Colonic mucosa (tissue), 4 donors: ENCODE measurements at regions not wholly inside any gene's neighbourhood (a gene's known extent, or its start where the extent isn't known, plus 50 kb on each side); places are given as distances from the start of the nearest gene placed in this dataset.

ENCODE experiments used
- DNase-seq: peaks from one replicate; pipeline ENCODE4 v3.0.0-alpha.2; 2020
- H3K27ac ChIP-seq: fragments of 200-600 bp; one replicate; pipeline ENCODE4 v1.8.0; 2021
- H3K27me3 ChIP-seq: fragments of 200-600 bp; one replicate; pipeline ENCODE4 v1.8.0; 2021
- H3K36me3 ChIP-seq: fragments of 200-600 bp; one replicate; pipeline ENCODE4 v1.8.0; 2021
- H3K4me1 ChIP-seq: fragments of 200-600 bp; one replicate; pipeline ENCODE4 v1.8.0; 2021; ENCODE audit warnings: mild to moderate bottlenecking
- H3K4me3 ChIP-seq: fragments of 200-600 bp; one replicate; pipeline ENCODE4 v1.8.0; 2021
- H3K9ac ChIP-seq, 2 donors: one replicate each; pipeline ENCODE4 v1.7.0; 2013; ENCODE audit warnings: control low read depth in 2 of 2, low read depth in 2 of 2, low read length in 2 of 2
- H3K9me3 ChIP-seq: fragments of 200-600 bp; one replicate; pipeline ENCODE4 v1.8.0; 2021
- intact Hi-C: fragments of 100-400 bp; cut with DNase I; formaldehyde crosslinking; loops from one replicate; pipeline ENCODE4 v1.14.1; 2022
- TF ChIP-seq, protein P1 (sequence below): fragments of 200-600 bp; IDR thresholded peaks from one replicate; pipeline ENCODE4 v1.8.0; 2022; ENCODE audit warnings: antibody characterized with exemption, mild to moderate bottlenecking
- donor health status: healthy.
- donor health status: DM: no; HTN: no; CAD: no.
- donor health status: DM: no; HTN: no; CAD: no.

DNA sequence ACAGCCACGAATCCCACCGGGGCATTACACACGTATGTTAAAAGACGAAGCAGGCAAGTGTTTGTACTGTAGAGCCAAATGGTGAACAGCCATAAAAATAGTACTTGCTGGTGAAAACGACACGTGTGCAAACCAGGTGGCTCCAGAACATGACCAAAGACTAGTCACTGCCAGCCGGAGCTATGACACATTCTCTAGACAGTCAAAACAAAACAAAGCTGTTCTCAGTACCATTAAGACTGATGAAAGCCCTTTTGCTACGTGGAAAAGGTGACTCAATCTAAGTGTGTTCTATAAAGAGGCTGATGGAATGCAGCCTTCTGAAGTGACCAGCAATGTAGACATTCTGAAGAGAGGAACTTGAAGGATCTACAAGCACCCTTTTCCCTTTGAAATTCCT is 367.7 kb upstream of the NETO1 start:
- intact Hi-C loops: no loop called here
- no peak overlapping the region for H3K9ac ChIP-seq
- TF ChIP-seq, protein P1, sequence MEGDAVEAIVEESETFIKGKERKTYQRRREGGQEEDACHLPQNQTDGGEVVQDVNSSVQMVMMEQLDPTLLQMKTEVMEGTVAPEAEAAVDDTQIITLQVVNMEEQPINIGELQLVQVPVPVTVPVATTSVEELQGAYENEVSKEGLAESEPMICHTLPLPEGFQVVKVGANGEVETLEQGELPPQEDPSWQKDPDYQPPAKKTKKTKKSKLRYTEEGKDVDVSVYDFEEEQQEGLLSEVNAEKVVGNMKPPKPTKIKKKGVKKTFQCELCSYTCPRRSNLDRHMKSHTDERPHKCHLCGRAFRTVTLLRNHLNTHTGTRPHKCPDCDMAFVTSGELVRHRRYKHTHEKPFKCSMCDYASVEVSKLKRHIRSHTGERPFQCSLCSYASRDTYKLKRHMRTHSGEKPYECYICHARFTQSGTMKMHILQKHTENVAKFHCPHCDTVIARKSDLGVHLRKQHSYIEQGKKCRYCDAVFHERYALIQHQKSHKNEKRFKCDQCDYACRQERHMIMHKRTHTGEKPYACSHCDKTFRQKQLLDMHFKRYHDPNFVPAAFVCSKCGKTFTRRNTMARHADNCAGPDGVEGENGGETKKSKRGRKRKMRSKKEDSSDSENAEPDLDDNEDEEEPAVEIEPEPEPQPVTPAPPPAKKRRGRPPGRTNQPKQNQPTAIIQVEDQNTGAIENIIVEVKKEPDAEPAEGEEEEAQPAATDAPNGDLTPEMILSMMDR: no peak
- no peaks in the 10 kb centered on the region for H3K4me1 ChIP-seq
- no peak overlapping the region for H3K27ac ChIP-seq
- H3K27me3 ChIP-seq: no peaks in the 10 kb centered on the region
- no peaks in the 10 kb centered on the region for H3K9me3 ChIP-seq
- DNase-seq: no peak
- H3K4me3 ChIP-seq: no peak overlapping the region
- H3K36me3 ChIP-seq: no peaks in the 10 kb centered on the region

- no peak for DNase-seq
- Histone ChIP-seq H3K9me3 (no peaks in the 10 kb centered on the region), H3K36me3 (no peaks in the 10 kb centered on the region), H3K27me3 (no peaks in the 10 kb centered on the region), H3K27ac (no peak overlapping the region), H3K4me3 (no peak overlapping the region), H3K9ac (no peak overlapping the region), H3K4me1 (no peaks in the 10 kb centered on the region)
- intact Hi-C loops: no loop called here
- TF ChIP-seq, protein P1: no peak
Measured at GRCh38 chr18:73232933-73233332, 365.1 kb upstream of the NETO1 start.

DNA sequence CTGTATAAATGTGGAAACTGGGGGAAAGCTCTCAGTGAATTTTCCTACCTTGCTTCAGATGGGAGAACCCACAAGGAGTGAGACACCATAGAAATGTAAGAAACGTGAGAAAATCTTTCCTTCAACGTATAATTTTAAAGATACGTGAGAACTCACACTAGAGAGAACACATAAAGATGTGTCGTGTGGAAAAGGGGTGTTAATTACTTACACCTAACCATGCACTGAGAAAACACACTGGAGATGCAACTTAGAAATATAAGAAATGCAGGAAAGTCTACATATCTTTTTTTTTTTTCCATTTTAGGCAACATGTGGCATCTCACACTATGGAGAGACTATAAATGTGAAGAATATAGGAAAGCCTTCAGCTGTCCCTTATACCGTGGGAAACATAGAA is 352.9 kb upstream of the NETO1 start:
- H3K9ac ChIP-seq: no peak overlapping the region
- TF ChIP-seq, protein P1: no peak

GRCh38 chr18:73218293-73218692 is 350.5 kb upstream of the NETO1 start:
- TF ChIP-seq, protein P1: no peak
- Histone ChIP-seq H3K27me3 (no peaks in the 10 kb centered on the region), H3K4me3 (no peak overlapping the region), H3K4me1 (no peaks in the 10 kb centered on the region), H3K27ac (no peak overlapping the region), H3K36me3 (no peaks in the 10 kb centered on the region), H3K9me3 (no peaks in the 10 kb centered on the region), H3K9ac (no peak overlapping the region)
- DNase-seq: no peak
- intact Hi-C loops: no loop called here

More for the DNA sequence above, 352.9 kb upstream of the NETO1 start:
- intact Hi-C loops: no loop called here
- no peaks in the 10 kb centered on the region for H3K4me1 ChIP-seq
- no peak overlapping the region for H3K27ac ChIP-seq
- no peak overlapping the region for H3K4me3 ChIP-seq
- no peaks in the 10 kb centered on the region for H3K36me3 ChIP-seq
- H3K9me3 ChIP-seq: no peaks in the 10 kb centered on the region
- H3K27me3 ChIP-seq: no peaks in the 10 kb centered on the region
- DNase-seq: no peak

DNA sequence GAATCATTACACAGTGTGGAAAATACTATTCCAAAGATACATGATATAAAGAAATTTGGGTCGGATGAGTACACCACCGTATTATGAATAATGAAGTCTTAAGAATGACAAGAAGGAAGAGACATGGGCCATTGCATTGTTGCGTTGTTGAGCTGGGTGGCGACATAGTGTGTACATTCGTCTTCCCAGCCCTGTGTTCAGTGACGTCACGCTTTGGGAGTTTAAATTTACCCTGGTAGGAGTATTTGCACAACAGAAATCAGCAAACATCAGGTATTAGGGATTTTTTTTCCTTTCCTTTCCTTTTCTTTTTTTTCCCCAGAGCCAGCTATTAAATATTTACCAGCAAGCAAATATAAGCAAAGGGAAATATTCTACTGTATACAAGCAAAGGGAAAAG is 347.2 kb upstream of the NETO1 start:
- intact Hi-C loops: no loop called here
- TF ChIP-seq, protein P1: no peak
- Histone ChIP-seq H3K27ac (no peak overlapping the region), H3K9ac (no peak overlapping the region), H3K9me3 (no peaks in the 10 kb centered on the region), H3K27me3 (no peaks in the 10 kb centered on the region), H3K4me1 (no peaks in the 10 kb centered on the region), H3K4me3 (no peak overlapping the region), H3K36me3 (no peaks in the 10 kb centered on the region)
- no peak for DNase-seq

- intact Hi-C loops: no loop called here
- Histone ChIP-seq H3K36me3 (no peaks in the 10 kb centered on the region), H3K27me3 (no peaks in the 10 kb centered on the region), H3K4me1 (no peaks in the 10 kb centered on the region), H3K9me3 (no peaks in the 10 kb centered on the region), H3K27ac (no peak overlapping the region), H3K4me3 (no peak overlapping the region), H3K9ac (no peak overlapping the region)
- TF ChIP-seq, protein P1: no peak
- DNase-seq: no peak
Measured at GRCh38 chr18:73212442-73212841, 344.7 kb upstream of the NETO1 start.
